Natural killer cell (primary cell): ENCODE measurements at regions not wholly inside any gene's neighbourhood (a gene's known extent, or its start where the extent isn't known, plus 50 kb on each side); places are given as distances from the start of the nearest gene placed in this dataset.
A peak's percentile ranks its signal among the peaks of the same experiment; 100 is the strongest.

Experiments
- ATAC-seq, 3 donors: fragments of 150-1000 bp in 2 of 3; fragments of 200-7000 bp in 1 of 3; cut with Tn5 transposase; 1 replicate in 1 of 3; 2 replicates in 2 of 3; pipeline ENCODE4 v1.10.0; 2021; ENCODE audit warnings: mild to moderate bottlenecking in 2 of 3, moderate library complexity in 2 of 3
- DNase-seq, 2 donors: peaks; one replicate each; pipeline versions ENCODE4 v3.0.0 to v3.0.0-alpha.2; 2013 to 2021; ENCODE audit warnings: mixed read lengths in 1 of 2
- H3K27ac ChIP-seq: one replicate; pipeline ENCODE4 v1.5.1; 2013; ENCODE audit warnings: mild to moderate bottlenecking, low read length
- H3K27me3 ChIP-seq: one replicate; pipeline ENCODE4 v1.6.1; 2013; ENCODE audit warnings: low read length; ENCODE audit not compliant: control insufficient read depth, insufficient read depth
- H3K36me3 ChIP-seq: one replicate; pipeline ENCODE4 v1.6.1; 2013; ENCODE audit warnings: low read length; ENCODE audit not compliant: control insufficient read depth, insufficient read depth
- H3K4me1 ChIP-seq: one replicate; pipeline ENCODE4 v1.6.1; 2013; ENCODE audit warnings: low read length; ENCODE audit not compliant: control insufficient read depth, insufficient read depth
- H3K4me3 ChIP-seq: one replicate; pipeline ENCODE4 v1.5.1; 2013; ENCODE audit warnings: low read length
- H3K9me3 ChIP-seq: one replicate; pipeline ENCODE4 v1.6.1; 2013; ENCODE audit warnings: low read length; ENCODE audit not compliant: control insufficient read depth, insufficient read depth
- H3K27ac Mint-ChIP-seq, 2 donors: one replicate each; pipeline ENCODE4 v1.8.0; 2022; ENCODE audit warnings: mild to moderate bottlenecking in 2 of 2, mixed read lengths in 2 of 2, moderate library complexity in 1 of 2
- H3K27me3 Mint-ChIP-seq, 2 donors: one replicate each; pipeline ENCODE4 v1.8.0; 2022; ENCODE audit warnings: low read depth in 2 of 2, mixed read lengths in 2 of 2
- H3K36me3 Mint-ChIP-seq: one replicate; pipeline ENCODE4 v1.8.0; 2022; ENCODE audit warnings: mixed read lengths
- H3K4me1 Mint-ChIP-seq, 2 donors: one replicate each; pipeline ENCODE4 v1.8.0; 2022; ENCODE audit warnings: mixed read lengths in 2 of 2
- H3K4me3 Mint-ChIP-seq: one replicate; pipeline ENCODE4 v1.8.0; 2022; ENCODE audit warnings: mild to moderate bottlenecking, moderate library complexity, mixed read lengths
- H3K9me3 Mint-ChIP-seq, 2 donors: one replicate each; pipeline ENCODE4 v1.8.0; 2022; ENCODE audit warnings: mixed read lengths in 2 of 2
- CTCF ChIP-seq: fragments of 200-600 bp; IDR thresholded peaks from one replicate; pipeline ENCODE4 v1.8.0; 2022; ENCODE audit warnings: antibody characterized with exemption
- WGBS: methylation state at CpG from one replicate; pipeline ENCODE4 v1.1.7; 2013; ENCODE audit warnings: missing lambda C conversion rate; ENCODE audit not compliant: insufficient coverage; 5-methylcytosine and 5-hydroxymethylcytosine counted together
- intact Hi-C: fragments of 100-400 bp; cut with micrococcal nuclease; formaldehyde crosslinking; loops from one replicate; pipeline ENCODE4 v1.14.2; 2022

GRCh38 chr7:110442381-110442837 lies 648.5 kb upstream of the LRRN3 start:
- 53% methylated on average over 4 of the region's 4 CpGs for WGBS
- no peak for ATAC-seq
- H3K27me3 ChIP-seq = no peaks in the 10 kb centered on the region
- DNase-seq = peak in 1 of 2 donors; percentile 2
- Mint-ChIP-seq H3K4me1 (no peaks in the 10 kb centered on the region), H3K36me3 (no peaks in the 10 kb centered on the region), H3K4me3 (no peak overlapping the region), H3K27ac (no peak overlapping the region), H3K27me3 (no peaks in the 10 kb centered on the region), H3K9me3 (peaks cover 8 to 15% of the 10 kb centered on the region in 2 donors)
- H3K4me3 ChIP-seq = no peak overlapping the region
- intact Hi-C loops = no loop called here
- no peaks in the 10 kb centered on the region for H3K36me3 ChIP-seq
- no peaks in the 10 kb centered on the region for H3K9me3 ChIP-seq
- TF ChIP-seq CTCF = no peak
- H3K27ac ChIP-seq = no peak overlapping the region
- H3K4me1 ChIP-seq = no peaks in the 10 kb centered on the region

DNA sequence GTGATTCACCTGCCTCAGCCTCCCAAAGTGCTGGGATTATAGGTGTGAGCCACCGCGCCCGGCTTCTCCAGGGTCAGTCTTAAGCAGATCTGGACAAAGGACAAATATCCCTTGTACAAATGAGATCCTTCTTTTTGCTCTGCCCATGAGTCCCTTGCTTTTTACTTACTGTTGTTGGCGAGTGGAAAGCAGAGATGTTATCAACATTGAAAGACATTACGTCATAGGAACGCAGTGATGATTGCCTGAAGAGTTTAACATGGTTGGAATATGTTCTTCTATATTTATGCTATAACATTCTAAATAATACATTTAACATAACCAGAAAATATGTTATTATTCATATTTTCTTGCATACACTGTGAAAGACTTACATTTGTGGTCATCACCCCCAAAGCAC lies 644.3 kb upstream of the LRRN3 start:
- H3K27me3 Mint-ChIP-seq = no peaks in the 10 kb centered on the region
- H3K9me3 ChIP-seq = no peaks in the 10 kb centered on the region
- peaks cover 9 to 14% of the 10 kb centered on the region in 2 donors for H3K9me3 Mint-ChIP-seq
- no peak overlapping the region for H3K4me3 ChIP-seq
- intact Hi-C loops = no loop called here
- H3K27ac ChIP-seq = no peak overlapping the region
- no peaks in the 10 kb centered on the region for H3K27me3 ChIP-seq
- no peaks in the 10 kb centered on the region for H3K4me1 Mint-ChIP-seq
- no peaks in the 10 kb centered on the region for H3K36me3 Mint-ChIP-seq
- 97% methylated on average over 3 of the region's 6 CpGs for WGBS
- no peak for ATAC-seq
- H3K36me3 ChIP-seq = no peaks in the 10 kb centered on the region
- H3K4me1 ChIP-seq = no peaks in the 10 kb centered on the region
- H3K4me3 Mint-ChIP-seq = no peak overlapping the region
- no peak for DNase-seq
- no peak overlapping the region for H3K27ac Mint-ChIP-seq
- no peak for TF ChIP-seq CTCF

DNA sequence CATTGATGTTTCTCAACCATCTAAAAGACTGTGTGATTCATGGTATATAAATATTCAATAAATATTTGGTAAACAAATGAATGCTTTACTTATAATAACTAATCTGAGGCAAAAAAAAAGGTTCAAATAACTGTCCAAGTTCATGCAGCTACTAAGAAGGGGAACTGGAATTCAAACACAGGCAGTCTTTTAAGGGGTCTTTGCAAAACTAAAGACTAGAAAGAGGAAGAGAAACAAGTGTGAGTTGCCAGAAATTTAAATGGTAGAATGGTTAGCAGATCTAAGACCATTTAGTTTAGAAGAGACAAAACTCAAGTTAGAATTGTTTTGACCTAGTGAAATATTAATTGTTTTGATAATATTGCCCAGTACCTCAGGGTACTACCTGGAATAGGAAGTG lies 642.0 kb upstream of the LRRN3 start:
- ATAC-seq (no peak), DNase-seq (no peak)
- intact Hi-C loops = no loop called here
- Mint-ChIP-seq H3K9me3 (peaks cover 16 to 19% of the 10 kb centered on the region in 2 donors), H3K4me1 (no peaks in the 10 kb centered on the region), H3K27ac (no peak overlapping the region), H3K36me3 (no peaks in the 10 kb centered on the region), H3K4me3 (no peak overlapping the region), H3K27me3 (no peaks in the 10 kb centered on the region)
- Histone ChIP-seq H3K4me3 (no peak overlapping the region), H3K27me3 (no peaks in the 10 kb centered on the region), H3K27ac (no peak overlapping the region), H3K36me3 (no peaks in the 10 kb centered on the region), H3K4me1 (no peaks in the 10 kb centered on the region), H3K9me3 (no peaks in the 10 kb centered on the region)
- no peak for TF ChIP-seq CTCF

DNA sequence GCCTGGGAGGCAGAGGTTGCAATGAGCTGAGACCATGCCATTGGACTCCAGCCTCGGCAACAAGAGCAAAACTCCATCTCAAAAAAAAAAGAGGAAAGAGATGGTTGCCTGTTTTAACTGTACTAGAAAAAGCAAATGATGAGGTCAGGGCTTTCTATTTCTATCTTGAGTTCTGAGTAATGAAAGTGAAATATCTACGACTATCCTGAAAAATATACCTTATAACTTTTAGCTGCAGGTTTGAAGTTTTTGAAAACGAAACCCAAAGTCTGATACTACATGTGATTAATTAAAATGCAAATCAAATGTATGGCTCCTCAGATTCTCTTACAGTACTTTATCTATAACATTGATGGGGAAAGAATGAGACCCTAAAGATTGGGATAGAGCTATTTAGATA lies 636.2 kb upstream of the LRRN3 start:
- no peaks in the 10 kb centered on the region for H3K4me1 ChIP-seq
- H3K4me3 ChIP-seq = no peak overlapping the region
- no peaks in the 10 kb centered on the region for H3K27me3 ChIP-seq
- ATAC-seq (no peak), DNase-seq (no peak)
- WGBS = no CpG with 5 or more reads among the region's 3 CpGs
- Mint-ChIP-seq H3K4me3 (no peak overlapping the region), H3K4me1 (no peaks in the 10 kb centered on the region), H3K36me3 (peaks cover 10% of the 10 kb centered on the region), H3K27ac (no peak overlapping the region), H3K9me3 (peaks cover 14 to 15% of the 10 kb centered on the region in 2 donors), H3K27me3 (no peaks in the 10 kb centered on the region)
- H3K36me3 ChIP-seq = no peaks in the 10 kb centered on the region
- no peak for TF ChIP-seq CTCF
- intact Hi-C loops = no loop called here
- H3K27ac ChIP-seq = no peak overlapping the region
- H3K9me3 ChIP-seq = peaks cover 3% of the 10 kb centered on the region
